DMS153 treated with DMSO at 0.1 percent for 48 hours (cell line): ENCODE measurements at regions not wholly inside any gene's neighbourhood (a gene's known extent, or its start where the extent isn't known, plus 50 kb on each side); places are given as distances from the start of the nearest gene placed in this dataset.
"Not testable (repeated sequence)": the region's sequence is repeated elsewhere in the genome, so short reads cannot be mapped to it uniquely, and the experiment has no call there.

Experiments
- DNase-seq: peaks from one replicate; lab custom pipeline; 2025; ENCODE audit not compliant: unreplicated experiment; lab: John Stamatoyannopoulos, UW

DNA sequence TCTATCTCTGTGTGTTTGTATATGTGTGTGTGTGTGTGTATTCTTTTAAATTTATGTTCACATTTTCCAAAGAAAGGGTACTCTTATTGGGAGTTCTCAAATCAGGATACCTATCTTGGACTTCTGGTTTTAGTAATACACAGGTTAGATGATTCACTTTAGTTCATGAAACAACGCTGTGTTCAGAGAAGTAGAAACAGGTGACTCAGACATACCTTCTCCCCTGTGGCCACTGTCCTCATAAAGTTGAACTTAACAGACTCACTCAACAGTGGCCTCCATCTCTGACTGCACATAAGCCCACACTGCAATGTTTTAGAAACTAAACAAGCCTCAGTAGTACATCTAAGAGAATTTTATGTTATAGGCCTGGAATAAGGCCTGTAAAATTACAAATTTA is 566.6 kb upstream of the VRK2 start:
- DNase-seq, result no peak

DNA sequence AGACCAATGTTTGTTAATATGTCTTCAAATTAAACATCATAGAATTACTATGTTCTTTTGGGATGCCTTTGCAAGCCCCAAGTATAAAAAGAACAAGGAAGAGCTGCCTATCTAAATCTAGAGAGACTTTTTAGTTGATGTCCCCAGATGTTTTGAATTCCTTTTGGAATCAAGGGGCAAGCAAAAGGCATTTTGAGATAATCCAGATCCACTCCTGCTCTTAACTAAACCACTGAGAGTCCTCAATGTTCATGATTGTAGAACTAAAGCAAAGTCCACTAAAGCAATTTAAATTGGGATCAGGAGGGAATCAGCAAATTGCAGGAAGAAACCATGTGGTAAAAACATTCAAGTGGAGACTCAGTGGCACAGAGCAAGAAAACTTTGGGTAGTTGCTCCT is 558.5 kb upstream of the VRK2 start:
- DNase-seq, result no peak

DNA sequence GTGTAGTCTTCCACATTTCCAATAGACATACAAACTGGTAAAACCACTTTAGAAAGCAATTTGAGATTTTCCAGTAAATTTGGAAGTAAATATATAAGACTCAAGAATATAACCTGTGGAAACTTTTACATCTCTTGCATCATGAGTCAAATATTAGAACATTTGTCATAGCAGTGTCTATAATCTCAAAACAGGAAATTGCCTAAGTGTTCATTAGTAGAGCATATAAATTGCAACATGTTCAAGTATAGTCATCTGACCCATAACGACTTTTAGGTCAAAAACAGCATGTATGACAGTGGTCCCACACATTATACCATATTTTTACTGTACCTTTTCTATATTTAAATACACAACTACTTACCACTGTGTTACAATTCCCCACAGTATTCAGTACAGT is 555.9 kb upstream of the VRK2 start:
- no peak for DNase-seq

DNA sequence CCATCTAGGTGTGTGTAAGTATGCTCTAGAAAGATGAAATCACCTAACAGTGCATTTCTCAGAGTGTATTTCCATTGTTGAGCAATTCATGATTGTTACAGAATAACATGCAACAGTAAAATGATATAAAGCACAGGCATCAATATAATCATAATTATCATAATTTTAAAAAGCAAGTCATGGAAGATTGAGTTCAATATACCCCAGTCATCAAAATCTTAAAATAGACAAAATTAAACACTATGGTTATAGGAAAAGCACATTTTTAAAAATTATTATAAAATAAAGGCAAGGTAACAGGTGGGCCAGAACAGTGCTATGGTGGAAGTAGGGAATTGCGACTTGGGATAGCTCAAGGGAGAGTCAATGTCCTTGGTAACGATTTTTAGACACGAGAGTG is 555.4 kb upstream of the VRK2 start:
- DNase-seq, result no peak

DNA sequence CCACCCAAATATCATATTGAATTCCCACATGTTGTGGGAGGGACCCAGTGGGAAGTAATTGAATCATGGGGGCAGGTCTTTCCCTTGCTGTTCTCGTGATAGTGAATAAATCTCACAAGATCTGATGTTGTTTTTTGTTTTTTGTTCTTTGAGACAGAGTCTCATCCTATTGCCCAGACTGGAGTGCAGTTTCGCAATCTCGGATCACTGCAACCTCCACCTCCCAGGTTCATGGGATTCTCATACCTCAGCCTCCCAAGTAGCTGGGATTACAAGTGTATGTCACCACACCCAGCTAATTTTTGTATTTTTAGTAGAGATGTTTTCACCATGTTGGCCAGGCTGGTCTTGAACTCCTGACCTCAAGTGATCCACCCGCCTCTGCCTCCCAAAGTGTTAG is 552.6 kb upstream of the VRK2 start:
- DNase-seq, result not testable (repeated sequence)

DNA sequence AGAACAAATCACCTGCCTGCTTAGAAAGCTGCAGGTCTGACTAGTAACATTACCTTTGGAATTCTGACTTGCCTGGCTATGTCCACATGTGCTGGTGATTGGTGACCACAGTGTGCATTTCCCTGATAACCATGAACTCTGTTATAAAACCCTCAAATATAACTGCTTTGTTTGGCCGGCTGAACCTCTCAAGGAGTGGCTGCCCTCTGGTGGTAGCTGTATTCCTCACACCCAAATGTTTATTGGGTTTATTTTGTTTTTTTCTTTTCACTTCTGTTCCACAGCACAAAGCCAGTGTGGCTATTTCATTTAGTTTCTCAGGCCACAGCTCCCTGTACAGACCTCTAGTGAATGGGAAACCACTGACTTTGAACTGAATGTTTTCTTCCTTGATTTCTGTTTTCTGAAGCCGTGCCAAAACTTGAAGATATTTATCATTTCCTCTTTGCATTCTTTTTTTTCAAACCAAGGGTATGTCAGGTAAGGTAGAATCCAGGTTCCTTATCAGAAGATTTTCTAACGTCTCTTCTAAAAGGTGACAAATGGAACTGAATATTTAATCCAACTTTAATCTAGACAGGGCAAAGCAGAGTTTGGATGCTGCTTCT is 549.0 kb upstream of the VRK2 start:
- DNase-seq, result peak; percentile 64

DNA sequence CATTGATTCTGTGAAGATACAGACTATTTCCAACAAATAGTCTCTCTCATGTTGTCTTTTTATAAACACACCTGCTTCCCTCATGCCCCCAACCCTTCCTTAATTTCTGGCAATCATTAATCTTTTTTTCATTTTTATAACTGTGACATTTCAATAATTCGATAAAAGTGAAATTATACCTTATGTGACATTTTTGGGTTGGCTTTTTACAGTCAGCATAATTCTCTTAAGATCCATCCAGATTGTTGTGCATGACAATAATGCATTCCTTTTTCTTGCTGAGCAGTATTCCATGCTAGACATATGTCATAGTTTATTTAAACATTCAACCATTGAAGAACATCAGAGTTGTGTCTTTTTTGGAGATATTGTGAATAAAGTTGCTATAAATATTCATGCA is 541.8 kb upstream of the VRK2 start:
- no peak for DNase-seq

DNA sequence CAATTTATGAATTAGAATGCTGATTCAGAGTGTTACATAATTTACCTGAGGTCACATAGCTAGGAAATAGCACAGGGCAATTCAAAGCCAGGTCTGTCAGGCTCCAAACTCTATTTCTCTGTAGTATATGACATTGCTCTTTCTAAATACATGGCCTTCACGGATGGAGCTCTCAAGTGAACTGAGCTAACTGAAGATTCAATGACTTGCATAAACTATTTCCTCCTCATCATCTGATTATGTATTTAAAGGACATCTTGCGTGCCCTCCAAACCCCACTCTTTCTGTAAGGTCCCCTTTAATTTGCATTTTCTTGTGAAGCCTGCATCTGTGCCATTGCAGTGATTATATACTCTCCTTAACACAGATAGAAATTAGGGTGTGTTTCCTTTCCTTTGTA is 537.4 kb upstream of the VRK2 start:
- no peak for DNase-seq

DNA sequence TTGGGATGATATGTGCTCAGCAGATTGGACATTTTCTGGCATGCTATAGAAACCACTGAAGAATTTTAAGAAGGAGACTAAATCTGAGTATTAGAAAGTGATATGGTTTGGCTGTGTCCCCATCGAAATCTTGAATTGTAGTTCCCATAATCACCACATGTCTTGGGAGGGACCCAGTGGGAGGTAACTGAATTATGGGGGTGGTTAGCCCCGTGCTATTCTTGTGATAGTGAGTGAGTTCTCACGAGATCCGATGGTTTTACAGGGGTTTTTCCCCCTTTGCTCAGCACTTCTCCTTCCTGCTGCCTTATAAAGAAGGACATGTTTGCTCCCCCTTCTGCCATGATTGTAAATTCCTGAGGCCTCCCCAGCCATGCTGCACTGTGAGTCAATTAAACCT is 535.9 kb upstream of the VRK2 start:
- no peak for DNase-seq

DNA sequence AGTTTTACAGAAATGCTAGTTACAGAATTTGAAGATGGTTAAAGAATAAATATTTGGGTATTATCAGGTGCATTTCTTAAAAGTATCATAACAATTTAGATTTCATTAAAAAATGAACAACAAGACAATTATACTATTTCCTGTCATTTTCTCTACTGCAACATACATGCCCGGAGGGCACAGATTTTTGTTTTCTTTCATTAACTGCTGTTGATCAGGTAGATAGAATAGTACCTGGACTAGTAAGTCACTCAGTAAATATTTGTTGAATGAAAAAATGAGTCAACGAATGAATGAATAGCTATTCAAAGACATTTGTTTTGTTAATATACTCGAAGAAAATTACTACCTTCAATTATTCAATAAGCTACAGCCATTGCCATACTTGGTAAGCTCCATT is 531.2 kb upstream of the VRK2 start:
- no peak for DNase-seq

DNA sequence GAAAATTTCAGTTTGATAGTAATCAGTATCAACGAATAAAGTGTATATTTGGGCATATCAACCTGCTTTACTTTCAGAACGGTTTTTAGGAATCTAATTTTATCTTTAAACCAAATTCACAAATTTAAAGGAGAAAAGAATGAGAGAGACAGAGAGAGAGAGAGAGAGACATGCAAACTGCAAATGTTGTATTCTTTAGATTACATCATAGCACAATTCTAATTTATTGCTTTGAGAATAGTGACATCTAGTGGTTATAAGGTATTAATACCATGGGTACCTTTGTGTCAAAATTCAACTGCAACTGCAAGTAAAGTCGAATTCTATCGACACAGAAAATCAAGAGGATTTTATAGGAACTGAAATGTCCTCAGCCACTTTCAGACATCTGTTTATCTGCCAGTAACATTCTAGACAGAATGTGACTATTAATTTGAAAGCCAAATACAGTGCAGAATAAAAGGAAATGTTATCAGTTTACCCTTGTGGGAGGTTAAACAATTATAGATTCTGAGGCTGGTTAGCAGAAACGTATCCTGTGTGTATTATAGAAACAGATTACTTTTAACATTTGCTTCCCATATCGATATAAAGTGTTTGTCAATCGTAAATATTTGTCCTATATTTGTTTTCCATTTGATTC is 529.8 kb upstream of the VRK2 start:
- DNase-seq, result peak; percentile 70

DNA sequence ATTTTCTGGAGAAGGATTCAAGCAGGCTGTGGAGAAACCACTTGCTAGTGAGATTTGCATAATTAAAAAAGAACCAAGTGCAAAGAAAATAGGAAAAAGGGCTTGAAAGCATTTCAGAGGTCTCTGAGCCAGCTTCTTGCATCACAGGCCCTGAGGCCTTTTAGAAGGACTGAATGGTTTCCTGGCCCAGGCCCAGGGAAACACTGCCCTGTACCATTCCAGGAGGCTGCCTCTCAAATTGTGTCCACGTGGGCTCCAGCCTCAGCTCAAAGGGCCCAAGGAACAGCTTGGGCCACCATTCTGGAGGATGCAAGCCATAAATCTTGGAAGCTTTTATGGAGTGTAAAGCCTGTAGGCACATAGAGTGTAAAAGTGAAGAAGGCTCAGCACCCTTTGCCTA is 523.3 kb upstream of the VRK2 start:
- DNase-seq, result no peak

DNA sequence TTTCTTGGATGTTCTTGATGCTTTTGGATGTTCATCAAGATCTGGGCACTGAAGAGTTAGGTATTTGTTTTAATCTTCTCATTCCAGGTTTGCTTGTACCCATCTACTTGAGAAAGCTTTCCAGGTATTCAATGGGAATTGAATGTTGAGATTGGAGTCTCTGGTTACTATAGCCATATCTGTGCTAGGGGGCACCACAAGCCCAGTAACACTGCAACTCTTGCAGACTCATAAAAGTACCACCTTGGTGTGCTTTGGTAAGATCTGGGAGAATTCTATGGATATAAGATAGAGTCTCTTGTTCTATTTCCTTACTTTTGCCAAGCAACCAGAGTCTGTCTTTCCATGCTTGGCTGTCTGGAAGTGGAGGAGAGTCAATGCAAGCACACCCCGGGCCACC is 518.9 kb upstream of the VRK2 start:
- DNase-seq, result no peak

DNA sequence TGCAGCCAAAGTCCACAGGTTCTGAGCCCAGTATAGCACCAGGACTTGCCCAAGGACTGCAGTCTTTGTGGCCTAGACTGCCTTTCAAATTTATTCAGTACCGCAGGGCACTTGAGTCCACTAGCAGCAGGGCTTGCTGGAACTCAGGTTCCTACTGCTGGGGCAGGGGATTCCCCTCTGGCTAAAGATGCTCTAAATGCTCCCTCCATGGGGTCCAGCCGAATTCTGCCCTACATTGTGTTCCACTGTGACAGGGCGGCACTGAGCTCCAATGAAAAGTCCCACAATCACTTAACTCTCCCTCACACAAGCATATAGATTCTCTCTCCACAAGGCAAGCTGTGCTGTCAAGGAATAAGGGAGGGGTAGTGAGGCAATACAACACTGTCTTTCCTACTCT is 518.1 kb upstream of the VRK2 start:
- no peak for DNase-seq

DNA sequence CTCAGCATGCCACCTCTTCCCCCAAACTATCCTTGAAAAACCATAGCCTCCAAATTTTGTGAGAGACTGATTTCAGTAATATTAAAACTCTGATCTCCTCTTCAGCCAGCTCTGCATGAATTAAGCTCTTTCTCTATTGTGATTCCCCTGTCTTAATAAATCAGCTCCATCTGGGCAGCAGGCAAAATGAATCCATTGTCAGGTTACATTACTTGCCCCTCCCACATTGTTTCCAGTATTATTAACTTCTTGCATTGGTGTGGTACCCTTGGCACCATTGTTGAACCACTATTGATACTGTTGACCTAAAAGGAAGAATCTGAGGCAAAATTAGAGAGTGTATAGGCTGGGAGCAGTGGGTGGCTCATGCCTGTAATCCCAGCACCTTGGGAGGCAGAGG is 512.2 kb upstream of the VRK2 start:
- DNase-seq, result no peak

DNA sequence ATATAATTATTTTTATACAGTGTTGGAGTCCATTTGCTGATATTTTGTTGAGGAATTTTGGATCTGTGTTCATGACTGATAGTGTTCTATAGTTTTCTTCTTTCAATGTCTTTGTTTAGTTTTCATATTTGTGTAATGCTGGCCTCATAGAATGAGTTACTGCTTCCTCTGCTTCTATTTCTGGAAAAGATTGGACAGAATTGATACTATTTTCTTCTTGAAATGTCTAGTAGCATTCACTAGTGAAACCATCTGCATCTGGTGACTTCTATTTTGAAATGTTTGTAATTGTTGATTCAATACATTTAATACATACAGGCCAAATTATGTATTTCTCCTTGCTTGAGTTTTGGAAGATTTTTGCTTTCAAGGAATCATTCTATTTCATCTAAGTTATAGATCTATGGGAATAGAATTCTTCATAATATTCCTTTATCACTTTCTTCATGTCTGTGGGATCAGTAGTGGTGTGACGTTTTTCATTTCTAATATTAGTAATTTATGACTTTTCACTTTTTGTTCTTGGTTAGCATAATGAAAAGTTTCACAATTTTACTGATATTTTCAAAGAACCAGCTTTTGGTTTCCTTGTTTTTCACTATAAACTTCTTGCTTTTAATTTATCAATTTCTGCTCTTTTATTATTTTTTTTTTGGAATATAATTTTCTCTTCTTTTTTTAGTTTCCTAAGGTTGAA is 509.9 kb upstream of the VRK2 start:
- DNase-seq, result no peak

DNA sequence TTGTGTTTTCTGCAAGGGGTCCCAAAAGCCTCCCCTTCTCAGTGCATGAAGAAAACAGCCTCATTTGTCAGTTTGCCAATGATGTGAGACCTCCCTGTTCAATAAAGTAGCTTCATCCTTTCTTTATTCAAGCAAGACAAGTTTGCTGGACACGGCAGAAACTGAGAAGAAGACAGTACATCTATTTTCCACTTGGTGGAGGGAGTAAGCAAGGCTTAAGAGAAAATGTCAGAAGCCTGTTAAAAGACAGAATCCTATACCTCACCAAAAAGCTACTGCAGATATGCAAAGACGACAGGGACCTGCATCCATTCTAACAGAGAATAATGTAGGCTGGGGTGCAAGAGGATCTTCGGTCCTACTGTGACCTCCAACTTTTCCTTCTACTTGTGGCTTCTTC is 506.8 kb upstream of the VRK2 start:
- DNase-seq, result no peak

DNA sequence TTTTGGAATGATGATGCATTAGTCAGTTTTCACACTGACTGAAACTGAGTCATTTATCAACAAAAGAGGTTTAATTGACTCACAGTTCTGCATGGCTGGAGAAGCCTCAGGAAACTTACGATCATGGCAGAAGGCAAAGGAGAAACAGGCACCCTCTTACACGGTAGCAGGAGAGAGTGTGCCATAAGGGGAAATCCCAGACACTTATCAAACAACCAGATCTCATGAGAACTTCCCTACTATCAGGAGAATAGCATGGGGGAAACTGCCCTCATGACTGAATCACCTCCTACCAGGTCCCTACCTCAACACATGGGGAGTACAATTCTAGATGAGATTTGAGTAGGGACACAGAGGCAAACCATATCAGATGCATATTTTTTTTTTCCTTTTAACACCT is 504.5 kb upstream of the VRK2 start:
- DNase-seq, result no peak

DNA sequence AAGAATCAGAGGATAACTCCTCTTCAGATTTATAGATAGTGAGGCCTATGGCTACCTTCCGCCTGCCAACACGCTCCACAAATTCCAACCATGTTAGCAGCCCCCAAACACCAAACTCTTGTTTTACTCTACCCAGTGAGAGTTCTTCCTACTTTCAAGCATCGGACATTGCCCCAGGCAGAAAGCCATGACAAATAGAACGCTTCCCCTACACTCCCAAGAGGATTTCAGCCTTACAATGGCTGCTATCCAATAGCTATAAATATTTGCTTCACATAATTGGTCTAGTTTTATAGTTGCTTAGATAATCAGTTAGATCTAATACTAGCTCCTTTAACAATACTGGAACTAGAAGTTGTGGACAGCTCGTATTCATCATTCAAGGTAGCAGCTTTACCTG is 503.4 kb upstream of the VRK2 start:
- DNase-seq, result no peak

DNA sequence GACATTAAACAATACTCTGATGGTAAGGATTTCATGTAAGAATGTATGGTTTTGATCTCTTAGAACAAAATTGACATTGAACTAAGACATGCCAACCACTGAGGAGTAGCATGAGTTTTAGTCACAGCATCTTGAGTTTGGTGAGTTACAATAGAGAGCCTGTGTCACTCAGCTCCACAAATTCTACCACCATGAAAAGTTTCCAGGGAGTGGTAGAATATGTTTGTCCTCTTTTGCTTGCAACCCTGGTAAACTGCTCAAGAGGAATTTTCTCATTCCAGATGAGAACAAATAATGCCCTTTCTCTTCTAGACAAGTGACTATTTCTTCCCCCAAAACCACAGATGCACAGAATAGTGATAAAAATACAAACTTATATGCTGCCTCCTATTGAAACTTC is 502.0 kb upstream of the VRK2 start:
- no peak for DNase-seq

DNA sequence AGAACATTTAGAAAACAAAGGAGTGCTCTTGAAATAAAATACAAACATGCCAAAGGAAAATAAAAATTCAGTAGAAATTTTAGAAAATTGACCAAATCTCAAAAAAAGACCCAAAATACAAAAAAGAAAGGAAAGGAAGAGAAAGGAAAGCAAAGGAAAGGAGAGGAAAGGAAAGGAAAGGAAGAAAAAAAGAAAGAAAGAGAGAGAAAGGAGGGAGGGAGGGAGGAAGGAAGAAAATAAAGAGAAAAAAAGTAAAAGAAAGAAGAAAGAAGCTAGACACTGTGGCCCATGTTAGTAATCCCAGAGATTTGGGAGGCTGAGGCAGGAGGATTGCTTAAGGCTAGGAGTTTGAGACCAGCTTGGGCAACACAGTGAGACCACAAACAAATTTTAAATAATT is 500.1 kb upstream of the VRK2 start:
- no peak for DNase-seq

DNA sequence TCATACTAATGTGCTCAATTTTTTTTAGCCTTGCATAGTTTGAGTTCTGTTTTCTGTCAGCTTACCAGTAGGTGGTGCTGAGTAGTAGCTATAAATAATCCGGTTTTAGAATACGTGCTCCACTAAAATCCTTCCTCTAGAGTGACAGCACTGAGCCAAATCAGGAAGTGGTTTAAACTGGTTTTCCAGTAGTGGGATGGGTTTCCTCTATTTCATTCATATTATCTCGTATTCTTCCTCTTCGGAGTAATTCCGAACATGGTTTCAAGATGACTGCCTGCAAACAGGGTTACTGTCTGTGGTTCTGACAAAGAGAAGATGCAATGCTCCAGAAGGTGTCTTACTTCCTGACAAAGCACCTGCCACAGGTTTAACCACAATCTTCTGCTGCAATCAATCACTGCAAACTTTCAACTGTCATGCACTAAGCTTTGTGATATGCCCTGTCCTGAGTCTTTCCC is 496.9 kb upstream of the VRK2 start:
- DNase-seq, result no peak

DNA sequence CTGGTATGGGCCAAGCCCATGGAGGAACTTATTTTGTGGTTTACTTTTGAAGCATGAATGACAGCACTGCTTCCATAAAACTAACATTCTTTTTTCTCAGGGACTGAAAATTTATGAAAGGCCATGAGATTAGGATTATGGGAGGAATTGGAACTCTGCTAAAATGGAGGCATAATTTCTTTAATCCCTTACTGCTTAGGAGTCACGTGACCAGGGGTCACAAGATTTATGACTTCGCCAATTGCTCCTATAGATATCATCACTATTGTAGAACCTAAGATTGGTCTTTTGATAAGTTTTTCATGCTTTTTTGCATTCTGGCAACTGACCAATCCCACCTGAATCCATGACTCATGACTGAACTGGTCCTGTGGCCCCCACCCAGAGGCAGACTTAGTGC is 495.7 kb upstream of the VRK2 start:
- DNase-seq, result no peak
